ENCODE measurements at regions not wholly inside any gene's neighbourhood (a gene's known extent, or its start where the extent isn't known, plus 50 kb on each side); places are given as distances from the start of the nearest gene placed in this dataset.

- Mint-ChIP-seq H3K27ac (no peak overlapping the region), H3K27me3 (no peaks in the 10 kb centered on the region), H3K36me3 (no peaks in the 10 kb centered on the region), H3K4me3 (no peak overlapping the region), H3K9me3 (peaks cover 0 to 4% (median 1%) of the 10 kb centered on the region in 3 donors), H3K4me1 (no peaks in the 10 kb centered on the region)
Measured at GRCh38 chr14:87131879-87132278, 861.1 kb downstream of the GALC start.

- Mint-ChIP-seq H3K27me3 (no peaks in the 10 kb centered on the region), H3K9me3 (peaks cover 3 to 6% (median 4%) of the 10 kb centered on the region in 3 donors), H3K4me3 (no peak overlapping the region), H3K27ac (no peak overlapping the region), H3K4me1 (no peaks in the 10 kb centered on the region), H3K36me3 (no peaks in the 10 kb centered on the region)
Measured at GRCh38 chr14:87122166-87122565, 870.8 kb downstream of the GALC start.

- peaks cover 3 to 6% (median 4%) of the 10 kb centered on the region in 3 donors for H3K9me3 Mint-ChIP-seq
- H3K4me3 Mint-ChIP-seq: peak overlapping the region in 2 of 4 donors; percentile 17 to 49
- no peaks in the 10 kb centered on the region for H3K36me3 Mint-ChIP-seq
- no peak overlapping the region for H3K27ac Mint-ChIP-seq
- no peaks in the 10 kb centered on the region for H3K27me3 Mint-ChIP-seq
- H3K4me1 Mint-ChIP-seq: no peaks in the 10 kb centered on the region
Measured at GRCh38 chr14:87121716-87122115, 871.3 kb downstream of the GALC start.

- H3K9me3 Mint-ChIP-seq: peaks cover 0 to 6% (median 4%) of the 10 kb centered on the region in 3 donors
- H3K27me3 Mint-ChIP-seq: no peaks in the 10 kb centered on the region
- no peaks in the 10 kb centered on the region for H3K4me1 Mint-ChIP-seq
- H3K27ac Mint-ChIP-seq: no peak overlapping the region
- no peaks in the 10 kb centered on the region for H3K36me3 Mint-ChIP-seq
- H3K4me3 Mint-ChIP-seq: no peak overlapping the region
Measured at GRCh38 chr14:87115234-87115633, 877.7 kb downstream of the GALC start.

GRCh38 chr14:87113286-87113685 is 879.7 kb downstream of the GALC start:
- Mint-ChIP-seq H3K4me1 (no peaks in the 10 kb centered on the region), H3K27me3 (no peaks in the 10 kb centered on the region), H3K27ac (no peak overlapping the region), H3K9me3 (peaks cover 0 to 3% (median 2%) of the 10 kb centered on the region in 3 donors), H3K36me3 (no peaks in the 10 kb centered on the region), H3K4me3 (no peak overlapping the region)

GRCh38 chr14:87111741-87112140 is 881.2 kb downstream of the GALC start:
- Mint-ChIP-seq H3K4me1 (no peaks in the 10 kb centered on the region), H3K27me3 (no peaks in the 10 kb centered on the region), H3K36me3 (no peaks in the 10 kb centered on the region), H3K4me3 (no peak overlapping the region), H3K27ac (no peak overlapping the region), H3K9me3 (peaks cover 0 to 6% (median 0%) of the 10 kb centered on the region in 3 donors)

GRCh38 chr14:87111126-87111525 is 881.9 kb downstream of the GALC start:
- Mint-ChIP-seq H3K27me3 (no peaks in the 10 kb centered on the region), H3K4me1 (no peaks in the 10 kb centered on the region), H3K4me3 (no peak overlapping the region), H3K36me3 (no peaks in the 10 kb centered on the region), H3K9me3 (peaks cover 0 to 6% (median 0%) of the 10 kb centered on the region in 3 donors), H3K27ac (no peak overlapping the region)

GRCh38 chr14:87109271-87109670 is 883.7 kb downstream of the GALC start:
- no peaks in the 10 kb centered on the region for H3K36me3 Mint-ChIP-seq
- H3K4me3 Mint-ChIP-seq: no peak overlapping the region
- H3K27ac Mint-ChIP-seq: no peak overlapping the region
- H3K4me1 Mint-ChIP-seq: no peaks in the 10 kb centered on the region
- H3K27me3 Mint-ChIP-seq: no peaks in the 10 kb centered on the region
- peaks cover 0 to 6% (median 0%) of the 10 kb centered on the region in 3 donors for H3K9me3 Mint-ChIP-seq

GRCh38 chr14:87108726-87109125 is 884.3 kb downstream of the GALC start:
- no peak overlapping the region for H3K27ac Mint-ChIP-seq
- H3K4me1 Mint-ChIP-seq: no peaks in the 10 kb centered on the region
- no peaks in the 10 kb centered on the region for H3K27me3 Mint-ChIP-seq
- H3K36me3 Mint-ChIP-seq: no peaks in the 10 kb centered on the region
- H3K4me3 Mint-ChIP-seq: no peak overlapping the region
- peaks cover 0 to 6% (median 0%) of the 10 kb centered on the region in 3 donors for H3K9me3 Mint-ChIP-seq

GRCh38 chr14:87102811-87103378 is 890.1 kb downstream of the GALC start:
- Mint-ChIP-seq H3K4me1 (no peaks in the 10 kb centered on the region), H3K4me3 (peak overlapping the region in 1 of 4 donors; percentile 74), H3K27ac (no peak overlapping the region), H3K27me3 (no peaks in the 10 kb centered on the region), H3K36me3 (no peaks in the 10 kb centered on the region), H3K9me3 (peaks cover 3 to 7% (median 5%) of the 10 kb centered on the region in 3 donors)

GRCh38 chr14:87097015-87097414 is 896.0 kb downstream of the GALC start:
- no peak overlapping the region for H3K27ac Mint-ChIP-seq
- H3K4me3 Mint-ChIP-seq: no peak overlapping the region
- H3K9me3 Mint-ChIP-seq: peaks cover 5 to 8% (median 6%) of the 10 kb centered on the region in 3 donors
- no peaks in the 10 kb centered on the region for H3K27me3 Mint-ChIP-seq
- no peaks in the 10 kb centered on the region for H3K4me1 Mint-ChIP-seq
- no peaks in the 10 kb centered on the region for H3K36me3 Mint-ChIP-seq

GRCh38 chr14:87094913-87095312 is 898.1 kb downstream of the GALC start:
- Mint-ChIP-seq H3K4me3 (no peak overlapping the region), H3K9me3 (peaks cover 4 to 7% (median 5%) of the 10 kb centered on the region in 3 donors), H3K27ac (no peak overlapping the region), H3K36me3 (no peaks in the 10 kb centered on the region), H3K27me3 (no peaks in the 10 kb centered on the region), H3K4me1 (no peaks in the 10 kb centered on the region)

GRCh38 chr14:87088588-87088987 is 904.4 kb downstream of the GALC start:
- Mint-ChIP-seq H3K36me3 (no peaks in the 10 kb centered on the region), H3K9me3 (peaks cover 0 to 7% (median 2%) of the 10 kb centered on the region in 3 donors), H3K27ac (no peak overlapping the region), H3K27me3 (no peaks in the 10 kb centered on the region), H3K4me3 (no peak overlapping the region), H3K4me1 (no peaks in the 10 kb centered on the region)

GRCh38 chr14:87087881-87088280 is 905.1 kb downstream of the GALC start:
- Mint-ChIP-seq H3K4me3 (no peak overlapping the region), H3K27me3 (no peaks in the 10 kb centered on the region), H3K36me3 (no peaks in the 10 kb centered on the region), H3K27ac (no peak overlapping the region), H3K4me1 (no peaks in the 10 kb centered on the region), H3K9me3 (peaks cover 0 to 4% (median 2%) of the 10 kb centered on the region in 3 donors)

- Mint-ChIP-seq H3K4me3 (no peak overlapping the region), H3K9me3 (peaks cover 3 to 5% (median 3%) of the 10 kb centered on the region in 3 donors), H3K27me3 (no peaks in the 10 kb centered on the region), H3K36me3 (no peaks in the 10 kb centered on the region), H3K27ac (no peak overlapping the region), H3K4me1 (no peaks in the 10 kb centered on the region)
Measured at GRCh38 chr14:87084908-87085307, 908.1 kb downstream of the GALC start.

GRCh38 chr14:87082917-87083316 is 910.1 kb downstream of the GALC start:
- no peaks in the 10 kb centered on the region for H3K27me3 Mint-ChIP-seq
- H3K4me3 Mint-ChIP-seq: no peak overlapping the region
- peaks cover 3 to 11% (median 3%) of the 10 kb centered on the region in 3 donors for H3K9me3 Mint-ChIP-seq
- H3K27ac Mint-ChIP-seq: no peak overlapping the region
- H3K36me3 Mint-ChIP-seq: no peaks in the 10 kb centered on the region
- H3K4me1 Mint-ChIP-seq: no peaks in the 10 kb centered on the region
